Endothelial cell (in vitro differentiated cells): ENCODE measurements at regions not wholly inside any gene's neighbourhood (a gene's known extent, or its start where the extent isn't known, plus 50 kb on each side); places are given as distances from the start of the nearest gene placed in this dataset.

Experiments
- DNase-seq: peaks from one replicate; pipeline ENCODE4 v3.0.0; 2021; ENCODE audit warnings: low spot score
- H3K27ac Mint-ChIP-seq: one replicate; pipeline ENCODE4 v1.8.0; 2021; ENCODE audit warnings: mixed read lengths, inconsistent platforms; ENCODE audit not compliant: unreplicated experiment
- H3K27me3 Mint-ChIP-seq: one replicate; pipeline ENCODE4 v1.8.0; 2021; ENCODE audit warnings: mild to moderate bottlenecking, moderate library complexity, mixed read lengths, inconsistent platforms; ENCODE audit not compliant: unreplicated experiment
- H3K36me3 Mint-ChIP-seq: one replicate; pipeline ENCODE4 v1.8.0; 2021; ENCODE audit warnings: mild to moderate bottlenecking, low read depth, mixed read lengths, inconsistent platforms; ENCODE audit not compliant: unreplicated experiment
- H3K4me1 Mint-ChIP-seq: one replicate; pipeline ENCODE4 v1.8.0; 2021; ENCODE audit warnings: mild to moderate bottlenecking, mixed read lengths, inconsistent platforms; ENCODE audit not compliant: unreplicated experiment
- H3K4me3 Mint-ChIP-seq: one replicate; pipeline ENCODE4 v1.8.0; 2021; ENCODE audit warnings: mild to moderate bottlenecking, mixed read lengths, inconsistent platforms; ENCODE audit not compliant: unreplicated experiment
- H3K9me3 Mint-ChIP-seq: one replicate; pipeline ENCODE4 v1.8.0; 2021; ENCODE audit warnings: mixed read lengths, inconsistent platforms; ENCODE audit not compliant: unreplicated experiment
- TF ChIP-seq, protein P1 (sequence below): fragments of 200-600 bp; sonication (generic); IDR thresholded peaks from one replicate; pipeline ENCODE4 v1.5.0; 2021; ENCODE audit warnings: antibody characterized with exemption; ENCODE audit not compliant: unreplicated experiment

DNA sequence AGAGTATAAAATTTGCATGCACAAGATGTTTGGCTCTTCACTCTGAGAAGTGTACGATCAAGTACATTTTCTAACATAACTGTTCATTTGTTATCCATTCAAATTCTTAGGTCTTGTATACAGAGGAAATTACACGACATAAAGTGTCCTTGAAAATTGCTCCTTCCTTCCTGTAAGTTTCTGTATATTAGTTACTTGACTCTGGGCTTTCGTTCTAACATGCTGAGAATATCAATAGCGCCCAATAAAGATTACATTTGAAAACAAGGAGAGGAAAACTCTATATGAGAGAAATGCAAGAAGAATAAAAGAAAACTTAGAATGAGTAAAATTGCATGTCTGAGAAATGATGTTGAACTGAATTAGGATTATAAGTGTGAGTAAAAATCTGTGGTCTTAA, 722.5 kb upstream of the CADM2 start:
- Mint-ChIP-seq H3K27ac (no peak overlapping the region), H3K27me3 (peaks cover 1% of the 10 kb centered on the region), H3K36me3 (no peaks in the 10 kb centered on the region), H3K4me1 (no peaks in the 10 kb centered on the region), H3K9me3 (no peaks in the 10 kb centered on the region), H3K4me3 (no peak overlapping the region)
- TF ChIP-seq, protein P1, sequence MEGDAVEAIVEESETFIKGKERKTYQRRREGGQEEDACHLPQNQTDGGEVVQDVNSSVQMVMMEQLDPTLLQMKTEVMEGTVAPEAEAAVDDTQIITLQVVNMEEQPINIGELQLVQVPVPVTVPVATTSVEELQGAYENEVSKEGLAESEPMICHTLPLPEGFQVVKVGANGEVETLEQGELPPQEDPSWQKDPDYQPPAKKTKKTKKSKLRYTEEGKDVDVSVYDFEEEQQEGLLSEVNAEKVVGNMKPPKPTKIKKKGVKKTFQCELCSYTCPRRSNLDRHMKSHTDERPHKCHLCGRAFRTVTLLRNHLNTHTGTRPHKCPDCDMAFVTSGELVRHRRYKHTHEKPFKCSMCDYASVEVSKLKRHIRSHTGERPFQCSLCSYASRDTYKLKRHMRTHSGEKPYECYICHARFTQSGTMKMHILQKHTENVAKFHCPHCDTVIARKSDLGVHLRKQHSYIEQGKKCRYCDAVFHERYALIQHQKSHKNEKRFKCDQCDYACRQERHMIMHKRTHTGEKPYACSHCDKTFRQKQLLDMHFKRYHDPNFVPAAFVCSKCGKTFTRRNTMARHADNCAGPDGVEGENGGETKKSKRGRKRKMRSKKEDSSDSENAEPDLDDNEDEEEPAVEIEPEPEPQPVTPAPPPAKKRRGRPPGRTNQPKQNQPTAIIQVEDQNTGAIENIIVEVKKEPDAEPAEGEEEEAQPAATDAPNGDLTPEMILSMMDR, result no peak
- no peak for DNase-seq

DNA sequence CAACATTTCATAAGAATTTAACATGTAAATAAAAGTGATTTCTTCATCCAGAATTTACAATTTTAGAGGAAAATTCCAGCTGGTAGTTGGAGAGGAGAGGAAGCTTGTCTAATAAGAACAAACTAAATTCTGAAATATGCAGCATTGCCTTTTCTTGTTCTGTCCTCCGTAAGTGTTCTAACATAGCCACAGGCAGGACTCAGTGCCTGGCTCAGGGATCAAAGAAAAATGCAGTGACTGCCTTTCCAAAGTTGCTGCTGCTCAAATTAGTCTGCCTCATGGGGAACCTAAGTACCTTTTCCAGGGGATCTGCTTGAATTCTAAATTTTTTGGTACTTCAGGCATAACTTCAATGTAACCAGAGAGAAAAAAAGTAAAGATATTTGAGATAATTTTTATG, 713.0 kb upstream of the CADM2 start:
- no peak overlapping the region for H3K27ac Mint-ChIP-seq
- no peaks in the 10 kb centered on the region for H3K9me3 Mint-ChIP-seq
- H3K36me3 Mint-ChIP-seq, result no peaks in the 10 kb centered on the region
- H3K27me3 Mint-ChIP-seq, result no peaks in the 10 kb centered on the region
- no peaks in the 10 kb centered on the region for H3K4me1 Mint-ChIP-seq
- TF ChIP-seq, protein P1, result no peak
- no peak overlapping the region for H3K4me3 Mint-ChIP-seq
- no peak for DNase-seq

DNA sequence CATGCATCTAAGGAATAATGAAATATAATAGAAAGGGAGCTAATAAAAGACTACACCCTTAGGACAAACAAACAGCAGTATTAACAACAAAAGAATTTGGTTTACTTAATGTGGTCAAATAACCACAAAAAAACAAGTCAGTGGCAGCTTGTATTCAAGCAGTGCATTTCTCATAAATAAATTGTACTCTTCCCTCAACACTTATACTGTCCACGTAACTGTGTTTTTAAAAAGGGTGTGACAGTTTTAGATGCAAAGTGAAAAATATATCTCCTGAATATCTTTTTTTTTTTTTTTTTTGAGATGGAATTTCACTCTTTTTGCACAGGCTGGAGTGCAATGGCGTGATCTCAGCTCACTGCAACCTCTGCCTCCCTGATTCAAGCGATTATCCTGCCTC, 698.2 kb upstream of the CADM2 start:
- Mint-ChIP-seq H3K27me3 (no peaks in the 10 kb centered on the region), H3K27ac (no peak overlapping the region), H3K36me3 (no peaks in the 10 kb centered on the region), H3K4me1 (peaks cover 3% of the 10 kb centered on the region), H3K9me3 (no peaks in the 10 kb centered on the region), H3K4me3 (no peak overlapping the region)
- TF ChIP-seq, protein P1, result no peak
- DNase-seq, result no peak

DNA sequence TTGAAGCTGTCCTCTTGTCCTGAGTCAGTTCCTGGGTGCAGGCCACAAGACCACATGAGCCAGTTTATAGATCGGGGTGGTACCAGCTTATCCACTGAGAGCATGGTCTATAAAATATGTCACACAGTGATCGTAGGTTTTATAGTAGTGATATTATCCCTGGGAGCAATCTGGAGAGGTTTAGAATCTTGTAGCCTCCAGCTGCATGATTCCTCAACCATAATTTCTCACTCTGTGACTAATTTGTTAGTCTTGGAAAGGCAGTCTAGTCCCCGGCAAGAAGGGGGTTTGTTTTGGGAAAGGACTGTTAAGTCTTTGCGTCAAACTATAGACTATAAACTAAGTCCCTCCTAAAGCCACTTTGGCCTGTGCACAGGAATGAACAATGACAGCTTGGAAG, 693.0 kb upstream of the CADM2 start:
- H3K4me3 Mint-ChIP-seq, result no peak overlapping the region

DNA sequence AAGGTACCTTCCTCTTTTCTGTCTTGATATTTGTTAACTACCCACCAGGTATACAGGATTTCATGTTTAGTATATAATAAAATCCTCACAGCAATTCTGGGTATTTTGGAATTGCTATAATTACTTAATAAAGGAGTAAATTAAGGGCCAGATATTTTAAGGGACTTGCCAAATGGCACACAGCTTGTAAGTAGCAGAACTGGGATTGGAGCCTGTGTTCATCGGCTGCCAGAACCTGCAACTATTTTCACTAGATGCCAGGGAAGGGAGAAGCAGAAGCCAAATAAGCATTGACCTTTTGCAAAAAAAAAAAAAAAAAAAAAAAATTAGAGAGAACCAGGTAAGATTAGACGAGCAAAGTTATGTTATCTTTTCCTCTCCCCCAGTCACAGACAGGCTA, 683.3 kb upstream of the CADM2 start:
- H3K9me3 Mint-ChIP-seq, result no peaks in the 10 kb centered on the region
- no peaks in the 10 kb centered on the region for H3K4me1 Mint-ChIP-seq
- TF ChIP-seq, protein P1, result no peak
- DNase-seq, result no peak
- no peak overlapping the region for H3K4me3 Mint-ChIP-seq
- H3K27me3 Mint-ChIP-seq, result peaks cover 2% of the 10 kb centered on the region
- no peak overlapping the region for H3K27ac Mint-ChIP-seq
- no peaks in the 10 kb centered on the region for H3K36me3 Mint-ChIP-seq

More for the DNA sequence above, 693.0 kb upstream of the CADM2 start:
- Mint-ChIP-seq H3K4me1 (peaks cover 3% of the 10 kb centered on the region), H3K27ac (no peak overlapping the region), H3K9me3 (no peaks in the 10 kb centered on the region), H3K27me3 (no peaks in the 10 kb centered on the region), H3K36me3 (no peaks in the 10 kb centered on the region)
- TF ChIP-seq, protein P1, result no peak
- DNase-seq, result no peak
